Inferior parietal cortex (tissue), 1 donor: ENCODE measurements at regions not wholly inside any gene's neighbourhood (a gene's known extent, or its start where the extent isn't known, plus 50 kb on each side); places are given as distances from the start of the nearest gene placed in this dataset.
A peak's percentile ranks its signal among the peaks of the same experiment; 100 is the strongest.

ENCODE experiments used
- DNase-seq: peaks from one replicate; pipeline ENCODE4 v3.0.0-alpha.2; 2016; ENCODE audit errors: extremely low spot score

DNA sequence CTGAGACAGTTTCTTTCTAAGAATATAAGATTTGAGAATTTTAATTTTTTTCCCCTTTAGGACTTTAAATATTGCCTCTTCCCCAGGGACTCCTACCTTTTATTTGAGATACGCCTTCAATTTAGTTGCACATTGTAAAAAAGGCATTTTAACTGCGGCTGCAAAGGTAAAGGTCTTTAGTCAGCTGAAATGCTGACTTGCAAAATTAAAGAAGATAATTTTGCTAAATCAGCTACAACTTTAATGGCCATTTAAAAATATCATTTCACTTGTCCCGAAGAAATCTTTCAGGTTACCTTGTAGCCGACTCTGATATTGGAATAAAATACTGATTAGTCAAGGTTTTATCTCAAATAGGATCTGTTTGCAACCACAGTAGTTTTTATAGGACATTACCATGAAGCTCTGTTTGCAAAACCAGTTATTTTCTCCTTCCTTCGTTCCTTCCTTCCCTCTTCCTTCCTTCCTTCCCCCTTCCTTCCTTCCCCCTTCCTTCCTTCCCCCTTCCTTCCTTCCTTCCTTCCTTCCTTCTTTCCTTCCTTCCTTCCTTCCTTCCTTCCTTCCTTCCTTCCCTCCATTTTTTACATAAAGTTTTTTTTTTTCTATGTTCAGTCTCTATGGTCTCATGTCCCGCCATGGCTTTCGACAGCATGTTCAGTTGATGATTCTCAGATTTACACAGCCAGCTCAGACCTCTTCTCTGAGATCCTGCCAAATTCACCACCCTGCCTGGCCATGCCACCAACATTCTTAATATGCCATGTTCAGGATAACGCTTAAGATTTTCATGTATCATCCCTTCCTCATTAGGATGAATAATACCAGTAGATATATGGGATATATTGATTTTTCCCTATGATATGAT lies 405.4 kb upstream of the PRKX start:
- DNase-seq = no peak

DNA sequence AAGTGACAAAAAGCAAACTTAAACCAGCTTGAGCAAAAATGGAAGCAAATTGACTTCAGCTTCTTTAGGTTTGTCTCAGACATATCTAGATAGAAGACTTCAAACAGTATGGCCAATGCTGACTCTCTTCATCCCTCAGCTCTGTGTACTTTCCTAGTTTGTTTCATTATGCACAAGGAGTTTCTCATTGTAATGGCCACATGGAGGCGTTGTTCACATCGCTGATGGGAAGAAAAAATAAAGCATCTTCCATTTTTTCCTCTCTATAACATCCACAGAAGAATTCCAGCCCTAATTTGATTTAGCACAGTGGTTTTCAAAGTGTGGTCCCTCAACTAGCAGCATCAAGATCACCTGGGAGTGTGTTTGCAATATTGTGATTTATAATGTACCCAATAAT lies 397.5 kb upstream of the PRKX start:
- no peak for DNase-seq

DNA sequence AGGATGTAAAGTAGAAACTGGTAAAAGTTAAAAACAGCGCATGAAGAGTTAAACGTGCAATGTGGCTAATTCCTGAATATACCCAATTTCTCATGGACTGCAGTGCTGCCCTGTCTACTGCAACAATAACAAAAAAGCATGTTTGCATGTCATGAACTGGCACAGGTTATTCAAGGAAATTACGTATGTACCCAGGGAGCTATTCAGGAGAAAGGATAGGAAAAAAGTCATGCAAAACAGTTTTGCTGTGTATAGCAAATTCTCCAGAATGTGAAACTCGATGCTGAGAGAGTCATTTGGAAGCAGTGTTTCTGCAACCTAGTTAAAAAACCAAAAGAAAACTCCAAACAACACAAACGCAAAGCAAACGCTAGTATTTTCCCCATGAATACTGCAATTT lies 381.5 kb upstream of the PRKX start:
- no peak for DNase-seq

DNA sequence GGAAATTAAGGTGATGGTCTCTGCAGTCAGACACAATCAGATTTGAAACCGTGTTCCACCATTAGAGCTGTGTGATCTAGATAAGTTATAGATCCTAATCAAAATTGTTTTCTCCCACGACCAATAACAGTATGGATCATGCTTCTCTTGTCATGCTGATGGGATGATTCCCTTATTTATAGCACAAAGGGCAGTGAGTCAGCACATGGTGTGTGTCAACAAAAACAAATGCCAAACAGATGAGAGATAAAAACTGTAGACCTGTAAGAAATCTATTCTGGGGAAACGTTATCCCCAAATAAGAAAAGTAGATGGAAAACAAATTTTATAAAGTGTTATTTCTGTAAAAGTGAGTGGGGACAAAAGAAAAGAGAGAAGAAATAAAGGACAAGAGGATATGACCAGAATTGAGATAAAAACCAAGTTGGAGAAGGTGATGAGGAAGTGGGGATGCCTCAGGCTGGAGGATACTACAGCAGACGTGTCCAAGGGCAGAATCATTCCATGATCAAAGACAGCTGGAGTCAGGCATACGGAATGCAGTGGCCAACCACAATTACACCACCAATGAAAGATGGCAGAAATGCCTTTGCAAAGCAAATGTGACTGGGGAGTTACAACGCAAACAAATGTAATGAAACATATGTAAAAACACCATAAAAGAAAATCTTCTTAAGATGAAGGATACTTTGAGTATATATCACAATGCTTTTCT lies 377.8 kb upstream of the PRKX start:
- no peak for DNase-seq

DNA sequence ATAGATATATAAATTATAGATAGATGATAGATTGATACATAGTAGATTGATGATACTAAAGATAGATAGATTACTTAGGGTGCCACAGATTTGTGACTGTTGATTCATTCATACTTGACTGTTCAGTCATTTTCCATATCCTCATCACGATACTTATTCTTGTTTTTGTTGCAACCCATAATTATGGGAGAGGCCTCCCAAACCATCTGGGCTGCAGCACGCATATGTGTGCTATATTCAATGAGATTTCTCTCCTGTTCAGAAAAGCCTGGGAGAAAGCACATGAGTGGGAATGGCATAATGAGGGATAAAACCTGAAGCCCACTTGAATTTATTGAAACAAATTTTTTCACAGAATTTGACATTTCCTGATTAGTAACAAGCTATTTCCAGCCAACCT lies 346.4 kb upstream of the PRKX start:
- DNase-seq = no peak

DNA sequence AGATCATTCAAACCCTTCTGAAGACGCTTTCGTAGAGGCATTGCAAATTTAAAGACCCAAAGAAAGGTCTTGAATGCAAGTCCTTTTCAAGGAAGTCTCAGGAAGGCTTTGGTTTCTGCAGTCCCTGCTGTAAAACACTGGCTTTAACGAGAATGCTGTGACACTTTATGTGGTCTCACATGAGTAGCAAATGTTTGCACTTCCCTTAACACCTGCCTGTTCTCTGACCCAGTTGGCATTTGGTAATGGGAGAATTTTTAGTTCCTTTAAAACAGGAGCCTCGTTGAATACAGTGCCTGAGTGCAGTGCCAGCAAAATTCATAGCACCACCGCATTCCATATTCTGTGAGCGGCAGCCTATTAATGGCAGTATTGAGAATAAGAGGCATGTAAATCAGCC lies 330.5 kb upstream of the PRKX start:
- DNase-seq = no peak

DNA sequence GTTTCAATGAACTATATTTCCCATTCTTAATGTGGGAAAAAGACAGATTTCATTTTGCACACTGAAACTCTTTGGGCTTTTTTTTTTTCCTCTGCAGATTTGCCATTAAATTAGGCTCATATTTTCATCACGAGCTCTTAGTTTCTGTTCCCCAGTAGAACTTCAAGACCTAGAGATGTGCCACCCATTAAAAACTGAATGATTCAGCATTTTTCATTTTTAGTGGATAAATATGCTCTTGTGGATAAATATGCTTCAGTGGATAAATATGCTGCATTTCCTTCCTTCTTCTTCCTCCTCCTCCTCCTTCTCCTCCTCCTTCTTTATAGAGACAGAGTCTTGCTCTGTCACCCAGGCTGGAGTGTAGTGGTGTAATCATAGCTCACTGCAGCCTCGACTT lies 322.4 kb upstream of the PRKX start:
- no peak for DNase-seq

DNA sequence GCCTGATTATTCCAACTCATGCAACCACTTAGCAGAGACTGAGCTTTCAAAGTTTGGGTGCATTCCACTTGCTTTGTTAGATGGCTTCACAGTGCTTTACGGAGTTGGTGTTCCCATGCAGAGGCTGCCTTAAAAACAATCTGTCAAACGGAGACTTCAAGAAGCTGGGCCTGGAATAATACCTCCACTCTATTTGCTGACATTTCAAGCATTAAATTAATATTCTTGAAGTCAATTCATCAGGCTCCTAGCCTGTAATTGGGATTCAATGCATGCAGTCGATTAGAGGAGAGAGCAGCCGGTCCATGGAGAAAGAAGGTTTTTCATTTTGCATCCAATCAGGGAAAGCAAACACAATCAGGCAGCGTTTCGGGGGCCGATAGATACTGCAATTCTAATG lies 314.7 kb upstream of the PRKX start:
- no peak for DNase-seq

DNA sequence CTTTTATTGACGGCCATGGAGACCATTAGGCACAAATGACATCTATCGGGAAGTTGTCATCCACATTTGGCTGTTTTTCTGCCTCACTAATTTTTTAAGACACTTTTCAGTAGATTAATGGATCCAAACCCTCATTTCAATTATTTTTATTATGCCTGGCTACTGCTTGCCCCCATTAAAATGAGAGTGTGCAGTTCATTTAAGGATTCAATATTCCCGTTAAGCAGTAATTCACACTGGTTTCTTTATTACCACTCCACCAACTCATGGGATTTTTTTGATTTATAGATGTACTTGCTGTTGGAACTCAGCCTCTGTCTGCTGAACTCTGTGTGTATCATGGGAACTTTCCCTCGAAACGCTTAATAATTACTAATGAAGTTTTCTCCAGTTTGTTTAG lies 291.8 kb upstream of the PRKX start:
- DNase-seq = no peak

DNA sequence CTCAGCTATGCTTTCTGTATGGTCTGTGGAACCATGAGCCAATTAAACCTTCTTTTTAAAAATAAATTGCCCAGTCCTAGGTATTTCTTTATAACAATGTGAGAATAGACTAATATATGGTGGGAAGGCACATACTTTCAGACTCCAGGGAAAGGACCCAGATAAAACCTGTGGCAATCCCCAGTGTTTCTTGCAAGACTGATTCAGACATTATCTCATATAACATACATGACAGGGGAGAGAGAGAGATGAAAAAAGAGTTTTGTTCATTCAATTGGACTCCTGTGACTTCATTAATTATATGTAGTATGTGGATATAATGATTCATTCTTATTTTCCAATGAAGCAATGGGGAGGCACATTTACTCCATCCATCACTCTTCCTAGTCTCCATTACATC lies 291.4 kb upstream of the PRKX start:
- DNase-seq = no peak

DNA sequence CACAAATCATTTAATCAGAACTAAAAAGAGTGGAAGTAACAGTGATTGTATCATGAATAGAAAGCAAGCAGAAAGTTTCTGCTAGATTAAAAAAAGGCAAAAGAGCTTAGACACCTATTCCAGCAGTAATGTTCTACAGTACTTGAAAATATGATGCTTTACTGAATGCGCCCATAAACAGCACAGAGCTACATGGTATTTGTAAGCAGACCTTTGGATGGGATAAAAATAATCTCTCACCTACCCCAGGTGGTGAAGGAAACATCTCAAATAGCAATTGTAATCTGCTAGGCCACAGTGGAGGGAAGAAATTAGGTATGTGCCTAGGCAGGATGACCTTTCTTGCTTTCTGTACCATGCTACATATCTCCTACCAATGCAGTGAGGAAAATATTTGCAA lies 280.9 kb upstream of the PRKX start:
- DNase-seq = no peak

DNA sequence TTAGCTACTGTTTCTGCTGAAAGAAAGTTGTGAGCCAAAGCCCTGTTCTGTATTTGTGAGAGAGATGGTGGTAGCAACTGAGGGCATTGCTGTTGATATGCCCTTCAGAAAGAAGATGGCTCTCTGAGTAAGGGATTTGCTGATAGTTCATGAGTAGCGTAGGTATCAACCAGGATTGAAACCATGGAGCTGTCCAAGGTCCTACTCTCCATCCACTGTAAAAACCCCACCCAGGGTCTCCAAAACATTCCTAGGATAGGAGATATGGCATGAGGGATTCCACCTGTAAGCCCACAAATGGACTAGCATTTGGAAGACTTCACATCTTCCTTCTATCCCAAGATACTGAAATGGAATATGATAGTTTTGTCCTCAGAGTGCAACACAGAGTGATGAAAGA lies 277.1 kb upstream of the PRKX start:
- no peak for DNase-seq

DNA sequence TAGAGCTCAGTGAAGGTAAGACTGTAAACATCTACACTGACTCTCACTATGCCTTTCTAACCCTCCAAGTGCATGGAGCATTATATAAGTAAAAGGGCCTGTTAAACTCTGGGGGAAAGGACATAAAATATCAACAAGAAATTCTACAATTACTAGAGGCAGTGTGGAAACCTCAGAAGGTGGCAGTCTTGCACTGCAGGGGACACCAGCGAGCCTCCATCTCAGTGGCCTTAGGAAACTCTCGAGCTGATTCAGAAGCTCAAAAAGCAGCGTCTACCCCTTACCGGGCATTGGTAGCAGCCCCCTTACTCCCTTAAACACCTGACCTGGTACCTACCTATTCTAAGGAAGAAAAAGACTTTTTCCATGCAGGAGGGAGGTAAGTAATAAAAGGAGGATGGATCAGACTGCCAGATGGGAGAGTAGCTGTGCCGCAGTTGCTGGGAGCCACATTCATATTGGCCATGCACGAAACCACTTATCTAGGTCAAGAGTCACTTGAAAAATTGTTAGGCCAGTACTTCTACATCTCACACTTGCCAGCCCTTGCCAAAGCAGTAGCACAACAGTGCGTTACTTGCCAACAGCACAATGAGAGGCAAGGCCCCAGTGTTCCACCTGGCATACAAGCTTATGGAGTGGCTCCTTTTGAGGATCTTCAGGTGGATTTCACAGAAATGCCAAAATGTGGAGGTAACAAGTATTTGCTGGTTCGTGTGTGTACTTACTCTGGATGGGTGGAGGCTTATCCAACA lies 258.8 kb upstream of the PRKX start:
- DNase-seq = peak; percentile 1

DNA sequence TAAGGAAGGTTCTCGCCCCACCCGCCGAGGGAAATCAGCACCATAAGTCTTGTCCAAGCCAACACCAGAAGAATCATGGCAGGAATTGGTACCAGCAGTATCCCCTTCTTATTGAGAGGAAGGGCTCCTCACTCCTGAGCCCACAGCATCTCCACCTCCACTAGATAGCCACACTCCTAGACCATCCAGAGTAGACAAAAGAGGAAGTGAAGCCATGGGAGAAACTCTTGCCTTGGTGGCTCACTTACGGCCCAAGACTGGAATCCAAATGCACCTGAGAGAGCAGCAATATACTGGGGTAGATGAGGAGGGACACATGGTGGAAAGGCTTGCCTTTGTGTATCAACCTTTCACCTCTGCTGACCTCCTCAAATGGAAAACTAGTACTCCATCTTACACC lies 255.3 kb upstream of the PRKX start:
- no peak for DNase-seq

DNA sequence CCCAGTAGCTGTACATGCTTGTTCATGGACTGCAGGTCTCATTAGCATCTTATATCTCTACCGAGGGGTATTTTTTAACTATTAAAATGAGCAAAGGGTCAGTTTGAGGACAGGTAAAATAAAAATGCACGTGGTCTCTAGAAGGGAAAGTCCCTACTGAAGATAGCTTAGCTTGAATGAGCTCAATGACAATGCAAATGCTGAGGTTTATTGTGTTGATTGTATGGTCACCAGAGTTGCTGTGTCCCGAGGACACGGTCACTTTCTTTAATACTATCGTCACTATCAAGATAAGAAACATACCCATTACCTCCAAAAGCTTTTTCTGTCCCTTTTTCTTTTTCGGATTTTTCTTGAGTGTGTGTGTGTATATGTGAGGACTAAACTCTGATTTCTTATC lies 250.5 kb upstream of the PRKX start:
- DNase-seq = no peak

DNA sequence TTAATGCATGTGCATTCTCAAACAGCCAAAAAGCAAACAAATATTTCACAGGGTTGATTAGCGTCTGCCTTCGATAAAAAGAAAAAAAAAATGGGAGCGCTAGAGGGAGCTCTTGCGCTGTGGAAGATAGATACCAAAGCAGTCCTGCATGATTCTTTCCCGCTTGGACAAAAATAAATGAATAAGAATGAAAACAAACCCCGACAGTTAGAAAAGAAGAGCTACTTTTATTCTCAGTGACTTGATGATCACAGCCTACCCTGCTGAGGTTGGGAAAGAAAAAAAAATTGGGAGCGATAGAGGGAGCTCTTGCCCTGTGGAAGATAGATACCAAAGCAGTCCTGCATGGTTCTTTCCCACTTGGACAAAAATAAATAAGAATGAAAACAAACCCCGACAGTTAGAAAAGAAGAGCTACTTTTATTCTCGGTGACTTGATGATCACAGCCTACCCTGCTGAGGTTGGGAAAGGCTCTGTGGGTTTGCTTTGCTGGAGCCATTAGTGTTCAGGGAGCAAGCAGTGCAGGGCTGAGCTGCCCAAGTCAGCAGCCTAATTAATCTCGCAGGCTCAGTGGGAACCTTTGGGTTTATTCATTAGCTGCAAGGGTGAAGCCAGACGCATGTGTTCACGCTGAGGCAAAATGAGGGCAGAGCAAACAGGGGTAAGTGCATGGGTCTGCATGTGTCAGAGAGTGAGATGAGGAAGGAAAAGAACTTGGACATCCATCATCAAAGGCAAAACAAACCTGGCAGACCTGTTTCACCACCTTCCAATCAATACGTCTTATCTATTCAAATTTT lies 249.3 kb upstream of the PRKX start:
- DNase-seq = peak; percentile 65

DNA sequence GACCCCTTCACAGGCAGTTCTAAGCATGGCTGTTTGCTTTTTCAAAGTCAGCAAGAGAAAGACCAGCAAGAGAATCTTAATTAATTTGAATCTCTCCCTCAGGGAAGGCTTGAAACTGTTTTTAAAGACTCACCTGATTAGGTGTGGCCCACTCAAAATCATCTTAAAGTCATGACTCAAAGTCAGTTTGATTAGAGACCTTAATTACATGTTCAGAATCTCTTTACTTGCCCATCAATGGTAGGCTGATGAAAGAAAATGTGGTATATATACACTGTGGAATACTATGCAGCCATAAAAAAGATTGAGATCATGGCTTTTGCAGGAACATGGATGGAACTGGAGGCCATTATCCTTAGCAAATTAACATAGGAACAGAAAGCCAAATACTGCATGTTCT lies 247.5 kb upstream of the PRKX start:
- no peak for DNase-seq

DNA sequence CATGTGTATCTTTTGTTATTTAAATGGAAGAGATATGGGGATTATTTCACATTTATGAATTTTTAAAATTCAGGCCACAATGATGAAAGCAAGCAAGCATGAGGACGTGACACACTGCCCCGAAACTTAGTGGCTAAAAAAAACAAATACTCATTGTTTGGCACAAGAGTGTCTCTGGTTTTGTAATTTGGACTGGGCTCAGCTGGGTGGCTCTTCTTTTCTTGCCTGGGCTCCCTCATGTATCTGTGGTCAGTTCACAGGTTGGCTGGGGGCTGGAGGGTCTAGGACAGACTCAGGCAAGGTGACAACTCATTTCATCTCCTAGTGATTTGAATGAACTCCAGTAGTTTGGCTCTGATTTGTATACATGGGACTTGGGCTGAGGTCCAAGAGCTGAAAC lies 238.4 kb upstream of the PRKX start:
- no peak for DNase-seq

DNA sequence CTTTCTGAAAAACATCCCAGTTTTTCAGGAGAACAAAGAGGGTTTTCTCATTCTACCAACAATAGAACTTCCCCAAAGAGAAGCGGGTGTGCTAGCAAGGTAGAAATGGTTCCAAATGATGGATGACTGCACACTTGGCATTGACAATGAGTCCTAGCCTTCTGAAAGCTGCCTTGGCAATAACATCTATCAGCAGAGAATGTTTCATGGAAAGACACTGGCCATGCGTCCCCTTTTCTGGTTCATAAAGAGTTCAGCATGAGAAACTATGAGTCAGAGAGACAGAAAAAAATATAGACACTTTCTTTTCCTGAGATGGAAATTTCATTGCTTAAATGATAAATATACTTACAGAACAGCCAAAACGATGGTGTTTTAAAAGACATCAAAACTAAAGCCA lies 236.9 kb upstream of the PRKX start:
- no peak for DNase-seq

DNA sequence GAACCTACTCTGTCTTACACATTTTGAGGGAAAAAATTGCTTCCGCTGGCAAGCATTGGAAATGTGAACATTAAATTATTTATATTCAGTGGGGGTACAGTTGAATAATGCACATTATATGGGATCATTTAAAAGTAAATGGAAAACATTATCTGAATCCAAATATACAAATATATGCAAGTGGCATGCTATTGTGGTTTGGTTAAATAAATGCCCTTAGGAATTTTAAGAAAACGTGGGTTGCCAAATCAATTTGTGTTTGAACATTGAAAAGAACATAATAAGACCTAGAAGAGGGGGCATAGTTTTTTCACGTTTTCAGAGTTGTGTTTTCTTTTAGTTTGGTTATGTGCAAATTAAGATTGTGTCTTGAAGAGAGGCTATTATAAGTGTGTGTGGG lies 230.5 kb upstream of the PRKX start:
- DNase-seq = no peak

DNA sequence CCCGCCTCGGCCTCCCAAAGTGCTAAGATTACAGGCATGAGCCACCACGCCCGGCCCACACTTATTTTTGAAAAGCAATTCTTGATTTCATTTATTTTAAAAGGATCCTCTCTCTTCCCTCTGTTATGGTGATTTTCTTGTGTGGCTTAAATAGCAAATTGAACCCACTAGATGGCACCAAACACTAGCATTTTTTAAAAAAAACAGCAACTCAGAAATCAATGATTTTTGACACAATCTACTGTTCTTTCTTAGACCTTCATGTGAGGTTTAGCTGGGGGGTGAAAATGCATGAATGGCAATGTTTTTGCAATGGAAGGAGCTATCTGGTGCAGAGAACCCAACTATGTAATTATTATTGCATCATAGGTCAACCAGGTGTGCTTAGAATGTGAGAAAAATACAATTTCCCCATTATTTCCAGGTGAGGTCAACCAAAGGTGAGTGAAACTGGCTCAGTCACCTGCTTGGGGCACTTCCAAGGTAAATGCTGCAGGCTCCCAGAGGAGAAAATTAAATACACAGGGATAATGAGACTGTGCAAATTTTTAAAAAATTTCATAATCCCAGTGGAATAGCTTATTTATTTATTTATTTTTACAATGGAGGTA lies 226.7 kb upstream of the PRKX start:
- DNase-seq = peak; percentile 19

DNA sequence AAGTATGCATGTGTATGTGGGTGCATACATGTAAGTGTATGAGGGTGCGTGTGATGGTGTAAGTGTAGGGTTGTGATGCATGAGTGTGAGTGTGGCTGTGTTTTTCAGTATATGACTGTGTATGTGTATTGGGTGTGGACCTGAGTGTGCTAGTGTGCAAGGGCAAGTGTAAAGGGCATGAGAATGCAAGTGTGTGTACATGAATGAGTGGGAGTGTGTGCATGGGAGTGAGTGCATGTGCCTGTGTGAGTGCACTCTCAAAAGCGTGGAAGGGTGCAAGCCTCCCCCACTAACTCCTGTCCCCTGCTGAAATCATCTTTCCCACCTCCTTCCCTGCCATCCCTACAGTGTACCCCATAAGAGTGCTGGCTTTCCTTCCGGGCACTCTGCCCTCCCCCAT lies 225.1 kb upstream of the PRKX start:
- DNase-seq = no peak
